ENCODE measurements at regions not wholly inside any gene's neighbourhood (a gene's known extent, or its start where the extent isn't known, plus 50 kb on each side); places are given as distances from the start of the nearest gene placed in this dataset.
A peak's percentile ranks its signal among the peaks of the same experiment; 100 is the strongest.

DNA sequence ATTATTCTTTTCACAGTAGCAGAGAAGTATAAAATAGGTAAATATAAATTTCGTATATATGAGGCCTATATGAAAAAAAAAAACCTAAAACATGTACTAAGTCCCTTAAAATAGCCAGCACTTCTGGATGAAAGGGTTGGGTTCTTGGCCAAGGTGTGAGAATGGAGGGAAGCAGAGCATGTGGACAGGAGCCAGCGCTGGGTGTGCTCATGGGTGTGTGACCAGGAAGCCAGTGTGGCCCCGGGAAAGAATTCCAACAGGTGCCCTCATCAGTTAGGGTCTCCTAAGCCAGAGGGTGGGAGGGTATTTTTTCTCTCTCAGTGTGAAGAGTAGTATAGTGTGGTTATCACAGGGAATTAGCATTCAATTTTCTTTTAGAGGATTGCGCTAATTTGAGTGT lies 401.9 kb upstream of the IGFBP3 start:
- DNase-seq, result no peak

GRCh38 chr7:46321556-46322205 lies 400.6 kb upstream of the IGFBP3 start:
- no peak for DNase-seq

DNA sequence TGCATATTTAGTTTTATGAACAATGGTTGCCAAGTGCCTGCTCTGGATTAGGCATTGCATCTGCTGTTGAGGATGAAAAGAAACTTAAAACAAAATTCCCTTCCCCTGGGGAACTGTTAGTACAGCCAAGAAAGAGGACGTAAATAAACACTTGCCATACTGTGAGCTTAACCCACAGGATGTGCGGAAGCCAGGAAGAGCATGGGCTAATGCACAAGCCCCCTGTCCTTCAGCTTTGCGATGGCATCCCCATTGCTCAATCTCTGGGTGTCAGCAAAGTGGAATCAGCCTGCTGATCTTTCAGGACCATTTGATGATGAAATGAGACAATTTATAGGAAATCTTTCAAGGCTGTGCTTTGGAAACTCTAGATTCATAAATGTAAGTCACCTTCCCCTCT lies 399.9 kb upstream of the IGFBP3 start:
- DNase-seq, result no peak

- no peak for DNase-seq
Observed at GRCh38 chr7:46319841-46320240, 398.8 kb upstream of the IGFBP3 start.

- no peak for DNase-seq
Observed at GRCh38 chr7:46318276-46318675, 397.2 kb upstream of the IGFBP3 start.

DNA sequence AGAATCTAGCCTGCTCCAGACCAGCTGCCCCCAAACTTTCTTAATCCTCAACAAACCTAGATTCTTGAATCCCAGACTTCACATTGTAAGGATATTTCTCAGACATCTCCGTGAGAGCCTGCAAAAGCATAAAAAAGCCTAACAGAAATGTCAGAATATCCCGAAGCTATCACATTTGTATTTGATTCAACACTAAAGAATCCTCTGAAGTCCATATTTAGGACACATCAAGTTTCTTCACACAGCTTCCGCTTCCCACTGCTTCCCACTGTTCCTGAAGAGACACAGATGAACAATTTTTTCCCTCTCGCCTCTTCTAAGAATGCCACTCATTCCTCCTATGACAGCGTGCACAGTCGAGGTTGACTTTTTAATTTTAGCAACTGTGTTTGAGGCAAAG lies 396.2 kb upstream of the IGFBP3 start:
- no peak for DNase-seq

DNA sequence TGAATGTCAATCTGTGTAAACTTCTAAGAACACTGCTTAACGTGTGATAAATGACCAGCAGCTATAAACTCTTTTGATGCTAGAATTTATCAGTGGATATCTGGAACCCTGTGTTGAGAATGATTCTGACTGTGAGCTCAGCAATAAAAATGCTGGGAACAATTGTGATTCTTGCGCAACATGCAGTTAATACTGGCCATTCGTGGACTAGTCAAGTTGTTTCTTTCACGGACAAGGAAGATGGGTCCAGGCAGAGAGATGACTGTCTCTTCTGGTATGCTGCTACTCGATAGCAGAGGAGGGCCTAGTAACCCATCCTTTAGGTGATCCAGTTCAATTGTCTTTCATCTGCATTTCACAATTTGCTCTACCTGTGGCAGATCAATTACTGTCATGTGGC lies 394.8 kb upstream of the IGFBP3 start:
- DNase-seq, result no peak

GRCh38 chr7:46301677-46302076 lies 380.6 kb upstream of the IGFBP3 start:
- no peak for DNase-seq

- DNase-seq, result no peak
Observed at GRCh38 chr7:46297515-46297914, 376.4 kb upstream of the IGFBP3 start.

GRCh38 chr7:46296526-46296925 lies 375.5 kb upstream of the IGFBP3 start:
- no peak for DNase-seq

DNA sequence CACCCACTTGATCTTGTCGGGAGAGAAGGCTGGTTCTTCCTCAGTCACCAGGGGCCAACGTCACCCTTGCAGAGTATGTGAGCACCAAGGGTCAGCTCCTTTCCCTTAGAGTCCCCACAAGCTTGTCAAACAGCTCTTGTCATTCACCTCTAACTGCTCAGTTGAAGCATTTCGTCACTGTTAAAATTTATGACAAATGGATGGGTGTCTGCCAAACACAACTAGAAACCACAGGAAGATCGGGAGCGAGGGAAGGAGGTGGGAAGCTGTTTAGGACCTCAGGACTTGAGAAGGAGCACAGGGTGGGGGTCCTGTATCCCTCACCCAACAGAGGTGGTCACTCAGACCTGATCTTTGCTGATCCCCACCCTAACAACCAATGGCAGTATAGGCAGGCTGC lies 373.3 kb upstream of the IGFBP3 start:
- no peak for DNase-seq

DNA sequence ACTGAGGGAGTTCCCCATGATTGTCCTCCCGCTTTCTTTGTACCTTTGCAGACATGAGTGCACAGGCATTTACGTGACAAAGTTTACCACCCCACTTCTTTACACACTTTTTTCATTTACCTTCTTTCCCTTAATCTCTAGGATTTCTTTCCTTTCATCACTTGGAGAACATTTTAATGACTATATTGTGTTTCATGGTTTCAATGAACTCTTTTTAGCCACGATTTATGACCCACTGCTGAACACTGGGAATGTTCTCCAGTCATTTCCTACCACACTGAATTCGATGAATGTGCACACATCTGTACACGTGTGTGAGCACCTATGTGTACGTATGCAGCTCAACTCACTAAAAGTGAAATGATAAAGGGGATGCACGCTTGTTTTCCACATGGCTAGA lies 371.7 kb upstream of the IGFBP3 start:
- peak; percentile 19 for DNase-seq

DNA sequence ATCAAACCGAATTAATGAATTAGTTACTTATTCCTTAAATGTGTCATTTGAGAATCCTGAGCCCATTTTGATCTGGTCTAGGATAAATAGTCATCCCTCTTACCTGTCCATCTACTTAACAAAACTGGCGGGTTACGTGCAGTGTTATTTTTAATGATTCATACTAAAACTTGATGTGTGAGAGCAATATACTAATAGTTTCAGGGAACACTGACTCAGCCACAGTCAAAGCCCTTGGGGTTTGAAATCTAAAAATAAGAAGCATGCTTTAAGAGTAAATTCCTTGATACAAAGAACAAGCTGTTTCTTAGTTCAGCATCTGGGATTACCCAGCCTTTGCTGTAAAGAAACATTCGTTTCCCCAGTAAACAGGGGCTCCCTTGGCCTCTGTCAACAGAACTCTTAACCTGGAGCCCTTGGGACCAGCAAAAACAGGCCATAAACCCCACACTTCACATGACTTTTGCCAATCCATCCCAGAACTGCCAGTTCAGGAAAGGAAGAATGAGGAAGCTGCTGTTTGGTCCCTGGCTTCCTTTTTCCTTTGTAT lies 370.6 kb upstream of the IGFBP3 start:
- DNase-seq, result peak; percentile 65

GRCh38 chr7:46291050-46291438 lies 370.0 kb upstream of the IGFBP3 start:
- DNase-seq, result peak; percentile 72

DNA sequence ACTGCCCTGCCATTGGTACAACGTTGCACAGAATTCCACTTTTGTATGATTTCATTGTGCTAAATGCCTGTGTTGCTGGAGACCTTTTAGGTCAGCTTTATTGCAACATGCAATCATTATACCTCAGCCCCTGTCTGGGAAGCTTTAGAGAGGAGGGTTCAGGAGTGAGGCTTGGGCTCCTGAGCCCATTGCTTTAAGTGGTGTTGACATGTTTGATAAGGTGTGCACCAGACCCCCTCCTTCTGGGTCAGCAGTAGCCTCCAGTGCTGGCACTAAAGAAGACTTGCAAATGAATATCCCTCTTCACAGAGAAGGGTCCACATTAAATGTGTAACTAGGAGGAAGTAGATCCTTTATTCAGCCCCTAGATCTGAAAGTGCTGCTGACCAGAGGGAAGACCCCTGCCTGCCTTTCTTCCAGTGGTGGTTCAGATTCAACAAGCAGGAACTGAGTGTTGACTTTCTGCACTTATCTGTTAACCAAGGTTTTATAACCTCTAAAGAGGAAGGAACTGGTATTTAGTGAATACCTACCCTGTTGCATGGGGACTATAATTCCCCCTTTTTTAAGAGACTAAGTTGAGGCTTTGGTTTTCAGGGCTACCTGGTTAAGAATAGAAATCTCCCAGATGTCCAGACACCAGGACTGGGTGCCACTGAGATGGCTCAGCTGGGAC lies 369.4 kb upstream of the IGFBP3 start:
- no peak for DNase-seq

DNA sequence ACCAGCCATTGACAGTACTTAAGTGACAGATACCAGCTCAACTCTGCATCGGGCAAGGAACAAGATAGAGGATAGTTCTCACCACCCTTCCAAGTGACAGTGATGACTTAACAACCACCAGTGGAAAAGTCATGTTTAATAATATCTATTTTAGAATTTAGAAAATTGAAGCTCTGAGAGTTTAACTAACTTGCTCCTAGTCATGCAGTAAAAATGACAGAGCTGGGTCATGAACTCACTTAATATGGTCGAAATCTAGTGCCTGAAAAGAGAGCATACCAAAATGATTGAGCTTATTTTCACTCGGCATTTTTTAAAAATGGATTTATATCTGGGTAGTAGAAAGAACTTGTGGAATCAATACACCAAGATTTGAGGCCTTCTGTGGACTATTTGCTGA lies 367.8 kb upstream of the IGFBP3 start:
- DNase-seq, result no peak

GRCh38 chr7:46288010-46288409 lies 366.9 kb upstream of the IGFBP3 start:
- no peak for DNase-seq

DNA sequence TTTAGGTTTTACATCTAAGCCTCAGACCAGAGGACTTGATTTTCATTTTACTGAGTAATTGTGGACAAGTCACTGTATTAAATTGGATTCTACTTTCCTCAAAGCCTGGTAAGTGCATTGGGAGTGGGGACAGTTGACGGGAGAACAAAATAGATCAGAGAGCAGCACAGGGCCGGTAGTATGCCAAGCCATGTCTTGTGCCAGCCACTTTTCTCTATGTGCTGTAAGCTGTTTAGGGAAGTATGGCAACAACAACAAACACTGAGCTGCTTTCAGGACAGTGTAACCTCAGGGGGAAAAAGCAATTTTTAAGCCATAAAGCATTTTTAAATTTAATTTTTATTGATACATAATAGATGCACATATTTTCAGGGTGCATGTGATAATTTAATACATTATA lies 365.9 kb upstream of the IGFBP3 start:
- no peak for DNase-seq

GRCh38 chr7:46286356-46286755 lies 365.3 kb upstream of the IGFBP3 start:
- no peak for DNase-seq

- DNase-seq, result no peak
Observed at GRCh38 chr7:46285878-46286277, 364.8 kb upstream of the IGFBP3 start.

GRCh38 chr7:46283852-46284251 lies 362.8 kb upstream of the IGFBP3 start:
- DNase-seq, result no peak

DNA sequence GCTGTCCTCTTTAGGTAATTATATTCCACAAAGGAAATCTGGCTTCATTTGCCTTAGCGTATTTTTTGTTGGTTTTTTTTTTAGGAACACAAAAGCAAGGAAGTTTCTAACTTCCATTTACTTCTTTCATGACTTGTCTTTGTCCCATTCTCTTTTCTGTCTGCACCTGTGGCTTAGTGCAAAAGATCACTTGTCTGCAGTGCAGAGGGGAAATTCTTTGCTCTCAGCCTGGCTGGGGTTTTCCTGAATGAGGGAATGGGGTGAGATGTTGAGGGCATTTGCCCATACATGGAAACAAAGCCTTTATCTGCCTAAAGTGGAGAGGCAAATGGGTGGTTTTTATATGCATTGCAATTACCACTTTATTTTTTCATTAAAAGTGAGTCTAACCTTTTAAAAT lies 361.1 kb upstream of the IGFBP3 start:
- peak; percentile 28 for DNase-seq

DNA sequence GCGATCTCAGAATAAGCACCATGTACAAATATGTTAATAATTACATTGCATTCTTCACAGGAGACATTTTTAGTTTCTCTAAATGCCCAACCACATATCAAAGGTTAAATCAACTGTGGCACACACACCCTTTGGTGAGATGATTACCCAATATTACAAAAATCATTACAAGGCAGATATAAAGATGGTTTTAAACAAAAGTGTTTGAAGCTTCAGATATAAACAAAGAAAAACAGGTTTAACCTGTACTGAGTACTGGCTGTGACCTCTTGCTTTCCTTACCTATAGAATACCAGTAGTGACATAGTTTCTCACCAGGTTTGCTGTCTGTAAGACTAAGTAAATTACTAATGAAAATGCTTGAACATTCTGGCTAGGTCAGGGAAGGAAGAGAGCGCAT lies 360.0 kb upstream of the IGFBP3 start:
- DNase-seq, result peak; percentile 62

DNA sequence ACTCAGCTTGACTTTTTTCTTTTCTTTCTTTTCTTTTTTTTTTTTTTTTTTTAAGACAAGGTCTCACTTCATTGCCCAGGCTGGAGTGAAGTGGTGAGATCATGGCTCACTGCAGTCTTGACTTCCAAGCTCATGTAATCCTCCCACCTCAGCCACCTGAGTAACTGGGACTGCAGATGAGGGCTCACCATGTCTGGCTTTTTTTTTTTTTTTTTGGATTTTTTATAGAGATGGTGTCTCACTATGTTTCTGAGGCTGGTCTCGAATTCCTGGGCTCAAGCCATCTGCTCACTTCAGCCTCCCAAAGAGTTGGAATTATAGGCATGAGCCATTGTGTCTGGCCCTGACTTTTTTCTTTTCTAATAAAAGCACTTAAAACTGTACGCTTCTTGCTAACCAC lies 358.2 kb upstream of the IGFBP3 start:
- DNase-seq, result peak; percentile 84

DNA sequence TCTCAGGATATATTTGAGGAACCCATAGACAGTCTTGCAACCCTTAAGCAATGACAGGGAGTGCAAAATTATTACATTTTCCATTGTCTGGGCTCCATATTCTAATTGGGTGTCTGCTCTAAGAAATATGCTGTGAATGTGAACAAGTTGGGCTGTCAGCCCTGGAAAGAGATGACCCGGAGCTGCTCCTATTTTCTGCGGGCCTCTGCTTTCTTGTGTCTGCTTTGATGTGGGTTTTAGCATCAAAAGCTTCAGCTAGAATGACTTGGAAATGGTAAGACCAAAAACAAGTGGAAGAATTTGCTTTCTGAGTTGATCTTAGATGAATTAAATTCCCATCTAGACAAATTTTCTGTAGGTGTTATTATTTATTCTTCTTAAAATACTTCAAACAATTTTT lies 343.6 kb upstream of the IGFBP3 start:
- no peak for DNase-seq

Measured in kidney glomerular epithelial cell (primary cell).